HG02885 (cell line): ENCODE measurements at regions not wholly inside any gene's neighbourhood (a gene's known extent, or its start where the extent isn't known, plus 50 kb on each side); places are given as distances from the start of the nearest gene placed in this dataset.

Experiments
- ATAC-seq: cut with Tn5 transposase; IDR thresholded peaks from one replicate; pipeline ENCODE4 v1.9.1; 2021; ENCODE audit warnings: mild to moderate bottlenecking; ENCODE audit not compliant: unreplicated experiment, poor library complexity

DNA sequence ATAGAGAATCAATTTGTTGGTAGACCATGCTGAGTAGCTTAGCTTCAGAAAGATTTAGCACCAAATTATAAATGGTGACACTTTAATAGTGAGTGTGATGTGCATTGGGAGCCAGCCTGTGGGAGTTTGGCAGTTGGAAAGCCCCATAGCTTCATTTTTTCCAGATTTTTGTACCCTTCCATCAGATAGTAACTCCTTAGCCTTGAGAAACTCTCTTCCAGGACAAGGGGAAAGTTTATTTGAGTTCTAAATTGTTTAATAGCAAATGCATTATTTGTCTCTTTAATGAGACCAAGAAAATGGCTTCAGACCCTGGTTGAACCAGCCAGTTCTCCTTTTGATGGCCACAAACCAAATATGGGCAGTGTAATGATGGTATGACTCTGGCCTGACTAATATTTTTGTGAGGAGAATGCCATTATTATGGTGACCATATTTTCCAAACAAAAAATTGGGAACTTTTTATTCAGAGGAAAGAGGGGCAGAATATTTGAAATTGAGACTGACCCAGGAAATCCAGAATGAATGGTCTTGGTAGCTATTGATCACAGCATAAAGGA lies 49.8 kb downstream of the PLCE1 start:
- no peak for ATAC-seq

DNA sequence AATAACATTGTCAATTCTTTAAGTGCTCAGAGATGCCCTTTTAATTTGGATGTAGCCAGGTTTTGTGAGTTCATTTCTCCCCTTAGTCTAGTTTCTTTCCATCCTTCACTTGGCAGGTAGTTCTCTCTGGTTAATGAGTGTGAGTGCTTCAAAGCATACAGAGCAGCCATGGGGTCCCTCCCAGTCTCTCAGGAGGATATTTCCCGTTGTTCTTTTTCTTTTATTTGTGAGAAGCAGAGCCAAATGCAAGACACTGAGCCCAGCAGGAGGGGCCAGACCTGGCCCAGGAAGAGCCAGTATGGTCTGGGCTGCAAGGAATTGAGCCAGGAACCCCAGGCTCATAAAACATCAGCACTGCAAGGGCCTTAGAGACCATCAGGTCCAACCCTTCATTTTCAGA lies 52.4 kb downstream of the PLCE1 start:
- ATAC-seq = no peak

DNA sequence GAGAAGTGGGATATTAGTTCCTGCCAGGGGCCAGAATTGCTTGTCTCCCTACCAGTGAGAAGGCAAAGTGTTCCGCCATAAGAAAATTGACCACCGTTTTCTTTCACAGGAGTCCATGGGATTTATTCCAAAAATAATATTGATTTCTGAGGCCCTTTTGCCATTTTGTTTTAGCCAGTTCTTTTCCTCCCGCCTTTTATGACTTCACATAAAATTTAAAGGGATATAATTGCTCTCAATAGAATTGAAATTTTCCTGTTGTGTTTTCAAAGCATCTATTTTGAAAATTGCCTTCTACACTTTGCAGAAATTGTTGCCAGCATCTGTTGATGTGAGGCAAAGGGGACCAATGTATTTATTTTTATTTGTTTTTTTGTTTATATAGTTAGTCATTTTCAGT lies 53.6 kb downstream of the PLCE1 start:
- no peak for ATAC-seq

DNA sequence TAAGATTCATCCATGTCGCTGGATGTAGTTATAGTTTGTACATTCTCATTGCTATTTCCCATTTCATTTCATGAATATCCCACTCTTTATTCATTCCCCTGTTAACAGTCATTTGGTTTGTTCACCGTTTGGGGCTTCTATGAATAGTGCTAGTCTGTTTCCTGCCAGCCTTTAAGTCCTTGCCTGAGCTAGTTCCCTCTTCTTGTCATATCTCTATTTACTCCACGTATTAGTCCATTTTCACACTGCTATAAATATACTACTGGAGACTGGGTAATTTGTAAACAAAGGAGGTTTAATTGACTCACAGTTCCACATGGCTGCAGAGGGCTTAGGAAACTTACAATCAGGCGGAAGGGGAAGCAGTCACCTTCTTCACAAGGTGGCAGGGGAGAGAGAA lies 56.2 kb downstream of the PLCE1 start:
- no peak for ATAC-seq

DNA sequence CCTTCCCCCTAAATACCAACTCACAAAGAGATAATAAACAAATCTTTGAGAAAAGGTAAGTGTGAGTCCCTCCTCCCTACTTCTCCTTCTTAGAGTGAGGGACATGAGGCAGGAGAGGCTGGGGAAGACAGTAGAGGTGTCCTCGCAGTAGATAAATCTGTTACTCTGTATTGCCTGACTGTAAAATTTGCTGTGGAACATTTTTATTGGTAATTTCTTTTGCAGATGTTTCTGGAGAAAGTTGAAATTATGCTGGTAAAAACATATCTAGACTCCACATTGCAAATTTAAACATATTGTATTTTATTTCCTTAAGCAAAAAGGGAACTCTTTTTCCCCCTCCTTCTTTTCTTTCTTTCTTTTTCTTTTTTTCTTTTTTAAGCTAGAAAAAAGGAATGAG lies 58.5 kb downstream of the PLCE1 start:
- ATAC-seq = no peak

DNA sequence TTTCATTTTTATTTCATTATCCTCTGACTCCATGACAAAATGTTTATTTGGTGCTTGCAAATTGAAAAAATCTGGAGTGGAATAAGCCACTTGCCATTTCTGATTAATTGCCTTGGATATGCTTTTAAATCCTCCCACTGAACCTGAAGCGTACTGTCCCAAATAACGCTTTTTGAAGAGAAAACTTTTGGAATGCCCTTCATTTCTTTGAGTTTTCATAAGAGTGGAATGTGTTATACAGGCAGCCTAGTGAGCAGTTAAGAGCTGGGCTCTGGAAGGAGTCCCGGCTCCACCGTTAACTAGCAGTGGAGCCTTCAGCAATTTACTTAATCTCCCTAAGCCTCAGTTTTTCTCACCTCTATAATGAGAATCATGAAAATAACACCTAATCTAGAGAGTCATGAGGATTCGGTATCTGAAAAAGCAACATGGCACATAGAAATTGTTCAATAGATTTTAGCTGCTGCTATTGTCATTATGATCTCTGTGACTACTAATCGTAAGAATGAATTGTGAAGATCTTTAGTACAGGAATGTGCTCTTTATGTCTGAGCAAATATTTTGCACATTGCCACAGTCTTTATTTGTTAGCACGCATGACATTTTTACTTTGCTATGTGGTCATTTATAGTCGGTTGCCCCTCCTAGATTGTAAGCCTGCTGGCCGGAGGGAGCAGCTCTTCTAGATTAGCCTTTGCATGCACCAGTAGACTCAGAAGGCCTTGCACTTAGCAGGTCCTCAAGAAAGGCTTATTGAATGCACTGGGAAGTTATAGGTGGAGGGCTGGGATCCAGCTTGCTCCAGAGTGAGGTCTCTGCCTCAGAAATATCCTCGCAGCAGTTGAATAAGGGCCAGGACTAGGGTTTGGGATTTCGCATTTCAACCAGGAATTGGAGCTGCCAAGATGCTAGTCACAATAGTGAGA lies 59.4 kb downstream of the PLCE1 start:
- no peak for ATAC-seq

DNA sequence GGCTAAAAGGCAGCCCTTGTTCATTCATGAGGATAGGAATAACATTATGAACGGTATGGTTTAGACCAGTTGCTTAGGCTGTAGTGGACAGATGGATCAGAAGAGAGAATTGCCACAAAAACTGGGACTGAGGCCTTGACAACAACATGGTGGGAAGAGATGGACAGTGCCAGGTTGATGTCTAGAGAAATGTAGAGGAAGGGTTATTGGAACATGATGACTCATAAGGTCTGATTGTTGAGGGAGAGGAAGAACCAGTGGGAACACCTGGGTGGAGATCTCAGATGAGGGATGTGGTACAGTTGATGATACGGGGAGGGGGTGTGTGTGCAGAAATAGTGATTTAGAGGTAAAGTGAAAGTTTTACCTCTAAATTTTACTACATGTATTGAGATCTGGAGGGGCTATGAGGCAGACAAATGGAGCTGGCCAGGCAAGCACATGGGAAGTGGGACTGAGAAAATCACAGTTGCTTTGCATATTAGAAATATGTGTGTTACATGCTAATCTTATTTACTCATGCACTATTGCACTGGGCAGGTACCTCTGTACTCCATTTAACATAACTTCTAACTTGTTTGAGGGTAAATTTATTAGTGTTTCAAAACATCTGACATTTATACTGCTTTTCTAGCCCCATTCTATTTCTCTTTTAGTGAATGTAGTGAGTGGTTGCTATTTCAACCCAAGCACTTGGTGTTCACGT lies 65.6 kb downstream of the PLCE1 start:
- ATAC-seq = no peak

DNA sequence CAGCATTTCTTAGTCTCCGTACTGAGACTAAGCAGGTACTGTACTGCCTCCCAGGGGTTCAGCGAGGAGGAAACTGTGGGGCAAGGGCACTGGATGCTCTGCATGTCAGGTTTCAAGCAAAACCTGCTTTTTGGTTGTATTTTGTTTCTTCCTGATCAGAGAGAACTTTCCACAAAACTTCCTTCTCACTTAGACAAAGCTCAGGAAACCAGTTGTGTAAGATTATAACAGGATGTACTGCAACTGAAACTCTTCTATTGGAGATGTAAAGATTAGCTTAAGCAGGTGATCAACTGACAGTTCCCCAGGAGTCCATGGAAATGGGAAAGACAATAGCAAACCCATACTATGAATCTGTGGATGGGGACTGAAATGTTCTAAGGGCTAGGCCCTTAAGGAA lies 67.3 kb downstream of the PLCE1 start:
- ATAC-seq = no peak

DNA sequence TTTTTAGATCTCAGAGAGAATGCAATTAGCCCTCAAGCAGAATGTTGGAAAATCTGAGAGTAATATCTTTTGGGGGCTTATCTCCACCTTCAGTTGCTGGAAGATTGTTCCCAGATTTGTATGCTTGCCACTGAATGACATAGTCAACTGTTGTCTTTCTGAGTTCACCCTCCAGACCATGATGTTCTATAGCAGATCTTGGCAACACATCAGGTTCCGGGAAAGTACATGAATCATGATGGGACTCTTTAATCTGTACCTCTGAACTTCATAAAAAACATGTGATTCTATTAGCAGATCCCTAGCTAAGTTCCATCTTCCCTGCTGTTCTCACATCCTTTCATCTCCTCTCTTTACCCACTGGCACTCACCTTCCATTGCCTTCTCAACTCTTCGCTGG lies 68.9 kb downstream of the PLCE1 start:
- ATAC-seq = no peak

DNA sequence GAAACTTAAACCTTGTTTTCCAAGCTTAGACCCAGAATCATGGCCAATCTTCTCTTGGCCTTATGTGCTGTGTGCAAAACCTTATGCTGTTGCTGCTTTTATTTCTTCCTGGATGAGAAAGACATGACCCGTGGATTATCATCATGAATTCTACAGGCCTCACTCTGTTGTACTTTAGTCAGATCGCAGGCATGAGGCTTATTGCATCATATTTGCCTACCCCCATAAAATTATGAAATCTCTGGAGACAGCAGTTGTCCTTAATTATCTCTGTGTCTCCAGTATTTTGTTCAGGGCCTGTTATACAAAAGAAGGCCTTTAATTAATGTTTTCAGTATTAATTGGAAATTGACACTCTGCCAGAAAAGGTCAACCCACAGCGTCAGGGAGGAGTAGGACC lies 71.6 kb downstream of the PLCE1 start:
- no peak for ATAC-seq

DNA sequence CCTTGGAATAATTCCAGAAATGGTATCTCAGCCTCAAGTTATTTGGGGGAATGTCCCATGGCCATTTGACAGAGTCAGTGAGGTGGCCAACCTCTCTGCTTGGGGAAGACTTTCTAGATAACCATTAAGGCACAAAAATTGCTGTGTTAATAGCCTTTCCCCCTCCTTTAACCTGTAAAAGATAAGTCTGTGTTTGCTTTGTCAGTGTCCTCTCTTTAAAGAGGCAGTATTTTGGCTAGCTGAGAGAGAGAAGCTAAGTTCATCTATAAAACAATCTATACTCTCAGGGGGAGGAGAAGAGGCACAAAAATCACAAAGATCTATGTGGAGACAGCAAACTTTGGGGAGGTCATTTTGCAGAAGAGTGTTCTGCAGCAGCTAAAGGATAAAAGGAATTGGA lies 72.1 kb downstream of the PLCE1 start:
- no peak for ATAC-seq

DNA sequence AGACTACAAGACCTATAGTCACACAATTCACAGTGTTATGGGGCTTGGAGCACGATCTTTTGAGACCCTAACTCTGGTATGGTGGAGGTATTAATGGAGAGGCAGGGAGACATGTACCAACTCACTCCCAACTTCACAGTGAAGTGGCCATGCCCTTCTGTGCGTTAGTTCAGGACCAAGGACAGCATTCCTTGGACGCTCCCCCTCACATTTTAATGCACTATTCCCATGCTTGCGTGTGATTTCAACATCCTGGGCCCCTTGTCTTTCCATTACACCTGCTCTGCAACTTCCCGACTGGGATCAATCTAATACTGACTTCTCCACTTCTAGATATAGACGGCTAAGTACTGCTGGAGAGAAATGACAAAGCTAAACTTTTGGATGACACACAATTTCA lies 72.7 kb downstream of the PLCE1 start:
- ATAC-seq = no peak

DNA sequence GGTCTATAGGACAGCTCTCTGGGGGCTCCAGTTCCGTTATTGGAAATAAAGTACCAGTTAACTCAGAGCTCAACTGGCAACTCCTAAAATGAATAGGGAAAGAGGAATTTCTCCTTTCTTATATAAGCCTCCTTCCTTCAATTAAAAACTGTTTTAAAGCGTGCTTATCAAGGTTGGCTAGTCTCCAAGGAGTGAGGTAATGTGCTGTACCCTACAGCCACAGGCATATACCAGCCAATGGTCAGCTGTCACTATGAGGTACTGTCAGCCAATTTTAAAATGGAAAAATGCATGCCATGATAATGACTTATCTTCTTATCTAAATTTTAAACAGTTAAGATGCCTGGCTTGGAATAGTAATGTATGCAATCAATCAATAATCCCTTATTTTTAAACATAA lies 76.2 kb downstream of the PLCE1 start:
- no peak for ATAC-seq

DNA sequence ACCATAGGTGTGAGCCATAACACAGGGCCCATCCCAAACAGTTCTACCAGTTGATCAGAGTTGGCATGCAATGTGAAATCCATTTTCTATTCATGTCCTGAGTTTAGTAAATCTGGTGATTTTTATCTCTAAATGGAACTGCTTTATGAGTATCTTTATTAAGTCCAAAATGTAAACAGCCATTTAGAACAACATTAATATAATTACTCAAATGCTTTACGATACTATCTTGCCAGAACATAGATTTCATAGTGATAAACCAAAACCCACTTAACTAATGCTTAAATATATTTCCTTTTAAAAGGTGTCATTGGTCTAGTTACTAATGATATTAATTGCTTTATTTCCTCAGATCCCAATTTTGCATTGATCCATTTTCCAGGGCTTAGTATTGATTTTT lies 80.7 kb downstream of the PLCE1 start:
- ATAC-seq = no peak

DNA sequence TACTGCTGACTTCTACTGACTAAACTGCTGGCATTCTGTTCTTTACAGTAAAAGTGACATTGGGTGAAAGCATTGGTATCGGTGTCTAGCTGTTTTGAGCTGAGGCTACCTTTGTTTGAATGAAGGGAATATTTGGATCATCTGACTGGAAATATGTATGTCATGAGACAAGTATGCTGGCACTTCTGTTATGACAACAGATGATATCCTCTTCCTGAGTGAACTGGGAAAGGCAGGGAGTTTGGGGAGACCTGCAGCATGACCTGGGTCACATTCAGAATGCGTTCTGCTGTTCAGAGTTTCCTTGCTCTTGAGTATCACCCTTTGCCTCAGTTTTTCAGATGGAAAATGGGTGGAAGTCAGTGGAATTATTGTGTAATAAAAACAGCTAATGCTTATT lies 81.8 kb downstream of the PLCE1 start:
- ATAC-seq = no peak

DNA sequence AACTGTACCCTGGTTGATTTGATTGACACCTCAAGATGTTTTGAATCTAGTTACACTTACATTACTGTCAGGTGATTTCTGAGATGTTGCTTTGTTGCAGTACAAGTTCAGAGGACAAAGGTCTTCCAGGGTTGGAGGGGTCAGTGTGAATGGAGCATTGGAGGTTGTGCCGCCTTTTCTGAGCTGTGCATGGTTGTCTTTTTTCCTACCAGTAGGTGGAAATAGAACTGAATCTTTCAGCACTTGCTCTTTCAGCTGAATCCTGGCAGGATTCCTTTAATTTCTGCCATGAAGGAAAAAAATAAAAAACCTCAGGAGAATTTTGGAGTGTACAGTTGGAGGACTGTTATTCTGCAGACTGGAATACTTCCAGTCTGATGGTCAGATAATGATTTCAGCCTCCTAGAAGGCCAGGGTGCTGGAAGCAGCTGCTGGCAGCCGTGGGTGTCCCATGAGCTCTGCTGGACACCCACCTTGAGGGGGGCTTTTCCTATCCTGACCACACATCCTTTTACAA lies 82.7 kb downstream of the PLCE1 start:
- no peak for ATAC-seq

DNA sequence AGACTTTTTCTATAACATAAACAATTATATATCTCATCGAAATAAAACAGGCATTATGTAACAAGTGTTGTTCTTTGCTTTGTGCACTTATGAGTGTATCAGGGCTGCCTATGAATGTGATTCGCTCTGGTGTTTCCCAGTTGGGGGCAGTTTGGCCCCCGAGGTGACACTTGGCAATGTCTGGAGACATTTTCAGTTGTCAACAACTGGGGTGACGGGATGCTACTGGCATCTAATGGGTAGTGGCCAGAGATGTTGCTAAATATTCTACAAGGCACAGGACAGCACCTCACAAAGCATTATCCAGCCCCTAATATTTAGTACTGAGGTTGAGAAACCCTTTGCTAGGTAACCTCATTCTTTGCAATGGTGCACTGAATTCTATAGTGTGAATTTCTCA lies 83.3 kb downstream of the PLCE1 start:
- no peak for ATAC-seq

DNA sequence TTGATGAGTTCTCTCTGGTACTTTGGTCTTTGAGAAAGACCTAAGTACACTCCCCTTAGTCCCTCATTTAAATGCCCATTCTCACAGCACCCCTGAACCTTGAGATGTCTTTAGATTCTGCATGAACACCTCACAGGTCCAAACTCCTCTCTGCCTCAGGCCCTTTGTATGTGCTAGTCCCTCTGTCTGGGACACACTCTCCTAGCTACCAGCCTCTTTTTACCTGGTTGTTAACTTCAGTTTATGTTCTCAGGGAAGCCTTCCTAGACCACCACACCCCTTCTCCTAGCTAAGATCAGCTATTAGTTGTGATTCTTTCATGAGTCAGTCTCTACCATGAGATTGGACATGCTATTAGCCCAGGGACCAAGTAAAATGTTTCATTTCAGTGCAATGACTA lies 86.4 kb downstream of the PLCE1 start:
- no peak for ATAC-seq

DNA sequence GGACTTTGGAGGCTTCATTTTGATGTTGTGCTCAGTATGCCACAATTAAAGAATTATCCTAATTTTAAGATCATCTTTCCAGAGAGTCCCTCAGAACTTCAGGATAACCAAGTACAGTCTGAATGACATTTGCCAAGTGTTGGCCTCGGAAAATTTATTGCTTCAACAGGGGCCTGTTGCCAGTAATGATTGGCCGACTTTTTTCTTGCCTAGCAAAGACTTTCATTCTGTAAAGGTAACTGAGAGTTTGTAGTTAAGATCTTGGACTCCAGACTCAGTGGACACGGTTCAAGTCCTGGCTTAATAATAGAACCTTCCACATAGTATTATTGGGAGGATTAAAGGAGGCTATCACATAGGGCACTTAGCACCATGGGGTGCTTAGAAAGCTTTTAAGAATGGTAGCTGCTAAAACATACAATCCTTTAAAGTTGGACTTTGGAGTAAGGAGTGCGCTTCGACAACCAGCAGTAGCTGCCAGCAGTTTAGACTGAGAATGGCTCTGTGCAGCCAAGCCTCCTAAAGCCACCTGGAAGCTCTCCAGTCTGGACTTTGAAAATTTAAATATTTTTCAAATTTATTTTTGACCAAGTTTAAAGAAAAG lies 90.0 kb downstream of the PLCE1 start:
- no peak for ATAC-seq

DNA sequence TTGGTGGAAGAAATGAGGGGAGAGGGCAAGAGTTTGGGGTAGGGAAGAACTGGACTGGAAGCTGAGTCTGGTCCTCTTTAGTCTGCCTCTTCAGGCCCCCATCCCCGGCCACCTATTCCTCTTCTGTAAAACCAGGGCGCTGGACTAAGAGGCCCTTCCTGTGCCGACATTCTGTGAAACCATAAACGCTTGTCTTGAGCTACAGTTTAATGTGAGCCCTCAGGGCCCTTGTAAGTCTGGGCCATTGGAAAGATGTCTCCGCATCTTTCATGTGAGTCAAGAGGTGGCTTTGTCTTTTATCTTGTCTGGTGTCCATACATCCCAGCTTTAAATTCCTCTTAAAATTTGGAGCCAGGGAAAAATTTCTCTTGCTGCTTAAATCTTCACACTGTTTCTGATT lies 90.6 kb downstream of the PLCE1 start:
- no peak for ATAC-seq

DNA sequence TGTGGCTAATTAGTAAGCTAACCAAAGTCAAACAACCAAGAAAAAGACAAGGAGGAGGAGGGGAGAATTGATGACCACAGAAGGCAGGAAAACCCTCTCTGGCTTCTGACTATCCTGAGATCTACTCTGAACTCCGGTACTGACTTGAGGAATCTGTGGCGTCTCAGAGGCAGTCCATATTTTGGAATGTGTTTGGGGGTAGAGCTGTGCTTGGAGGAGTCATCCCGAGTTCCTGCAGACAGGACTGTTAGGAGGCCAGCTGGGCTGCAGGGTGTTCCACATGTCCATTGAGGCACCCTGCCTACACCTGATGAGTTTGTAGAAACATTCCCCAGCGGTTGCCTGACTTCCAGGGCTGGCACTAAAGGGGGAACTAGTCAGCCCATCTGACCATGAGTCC lies 91.6 kb downstream of the PLCE1 start:
- ATAC-seq = no peak
